NB4 (cell line): ENCODE measurements at regions not wholly inside any gene's neighbourhood (a gene's known extent, or its start where the extent isn't known, plus 50 kb on each side); places are given as distances from the start of the nearest gene placed in this dataset.

Experiments
- MYC ChIP-seq: IDR thresholded peaks from 2 replicates; pipeline ENCODE4 v1.6.1; 2011; ENCODE audit warnings: low read depth, low read length
- POLR2A ChIP-seq: IDR thresholded peaks from 2 replicates; pipeline ENCODE4 v1.6.1; 2011; ENCODE audit warnings: mild to moderate bottlenecking; ENCODE audit not compliant: insufficient read length; ENCODE audit errors: extremely low read depth
- TF ChIP-seq, protein P1 (sequence below): IDR thresholded peaks from 2 replicates; pipeline ENCODE4 v1.6.1; 2011; ENCODE audit warnings: low read depth, low read length
- TF ChIP-seq, protein P2 (sequence below): IDR thresholded peaks from one replicate; pipeline ENCODE4 v1.5.1; 2012; ENCODE audit warnings: low read depth, low read length

DNA sequence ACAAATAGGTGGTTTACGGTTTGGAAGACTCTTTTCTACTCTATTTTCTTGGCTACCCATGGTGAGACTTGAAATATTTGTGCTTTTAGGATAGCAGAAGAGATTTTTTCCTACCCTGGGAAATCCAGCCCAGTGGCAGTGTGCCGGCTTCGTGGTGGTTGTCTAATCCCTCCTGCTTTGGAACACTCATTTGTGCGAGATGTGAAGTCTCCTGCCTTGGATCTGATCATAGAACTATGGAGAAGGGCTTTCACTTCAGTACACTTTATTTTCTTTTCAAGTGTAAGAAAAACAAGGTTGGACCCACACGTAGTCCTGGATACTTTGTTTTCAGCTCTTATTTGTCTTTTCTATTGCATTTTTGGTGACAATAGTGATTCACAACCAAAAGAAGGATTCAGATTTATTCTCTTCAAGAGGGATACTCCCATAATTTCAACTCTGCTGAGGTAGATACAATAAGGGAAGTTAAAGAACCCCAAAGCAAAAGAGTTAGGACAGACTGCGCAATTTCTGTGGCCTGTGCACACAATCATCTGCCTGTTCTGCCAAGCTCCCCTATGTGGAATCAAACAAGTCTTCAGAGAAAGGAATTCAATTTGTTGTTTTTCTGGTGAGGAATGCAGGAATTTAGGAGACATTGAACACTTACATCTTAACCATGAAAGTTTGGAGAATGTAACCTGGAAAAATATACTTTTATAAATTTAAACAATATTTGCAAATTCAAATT lies 413.2 kb downstream of the GJA1 start:
- TF ChIP-seq, protein P1, sequence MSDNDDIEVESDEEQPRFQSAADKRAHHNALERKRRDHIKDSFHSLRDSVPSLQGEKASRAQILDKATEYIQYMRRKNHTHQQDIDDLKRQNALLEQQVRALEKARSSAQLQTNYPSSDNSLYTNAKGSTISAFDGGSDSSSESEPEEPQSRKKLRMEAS = no peak
- TF ChIP-seq, protein P2, sequence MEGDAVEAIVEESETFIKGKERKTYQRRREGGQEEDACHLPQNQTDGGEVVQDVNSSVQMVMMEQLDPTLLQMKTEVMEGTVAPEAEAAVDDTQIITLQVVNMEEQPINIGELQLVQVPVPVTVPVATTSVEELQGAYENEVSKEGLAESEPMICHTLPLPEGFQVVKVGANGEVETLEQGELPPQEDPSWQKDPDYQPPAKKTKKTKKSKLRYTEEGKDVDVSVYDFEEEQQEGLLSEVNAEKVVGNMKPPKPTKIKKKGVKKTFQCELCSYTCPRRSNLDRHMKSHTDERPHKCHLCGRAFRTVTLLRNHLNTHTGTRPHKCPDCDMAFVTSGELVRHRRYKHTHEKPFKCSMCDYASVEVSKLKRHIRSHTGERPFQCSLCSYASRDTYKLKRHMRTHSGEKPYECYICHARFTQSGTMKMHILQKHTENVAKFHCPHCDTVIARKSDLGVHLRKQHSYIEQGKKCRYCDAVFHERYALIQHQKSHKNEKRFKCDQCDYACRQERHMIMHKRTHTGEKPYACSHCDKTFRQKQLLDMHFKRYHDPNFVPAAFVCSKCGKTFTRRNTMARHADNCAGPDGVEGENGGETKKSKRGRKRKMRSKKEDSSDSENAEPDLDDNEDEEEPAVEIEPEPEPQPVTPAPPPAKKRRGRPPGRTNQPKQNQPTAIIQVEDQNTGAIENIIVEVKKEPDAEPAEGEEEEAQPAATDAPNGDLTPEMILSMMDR = no peak
- no peak for TF ChIP-seq POLR2A
- no peak for TF ChIP-seq MYC
